ENCODE measurements at regions not wholly inside any gene's neighbourhood (a gene's known extent, or its start where the extent isn't known, plus 50 kb on each side); places are given as distances from the start of the nearest gene placed in this dataset.

- no peak for DNase-seq (ENCODE audit: low read depth)
- TF ChIP-seq, protein P1, sequence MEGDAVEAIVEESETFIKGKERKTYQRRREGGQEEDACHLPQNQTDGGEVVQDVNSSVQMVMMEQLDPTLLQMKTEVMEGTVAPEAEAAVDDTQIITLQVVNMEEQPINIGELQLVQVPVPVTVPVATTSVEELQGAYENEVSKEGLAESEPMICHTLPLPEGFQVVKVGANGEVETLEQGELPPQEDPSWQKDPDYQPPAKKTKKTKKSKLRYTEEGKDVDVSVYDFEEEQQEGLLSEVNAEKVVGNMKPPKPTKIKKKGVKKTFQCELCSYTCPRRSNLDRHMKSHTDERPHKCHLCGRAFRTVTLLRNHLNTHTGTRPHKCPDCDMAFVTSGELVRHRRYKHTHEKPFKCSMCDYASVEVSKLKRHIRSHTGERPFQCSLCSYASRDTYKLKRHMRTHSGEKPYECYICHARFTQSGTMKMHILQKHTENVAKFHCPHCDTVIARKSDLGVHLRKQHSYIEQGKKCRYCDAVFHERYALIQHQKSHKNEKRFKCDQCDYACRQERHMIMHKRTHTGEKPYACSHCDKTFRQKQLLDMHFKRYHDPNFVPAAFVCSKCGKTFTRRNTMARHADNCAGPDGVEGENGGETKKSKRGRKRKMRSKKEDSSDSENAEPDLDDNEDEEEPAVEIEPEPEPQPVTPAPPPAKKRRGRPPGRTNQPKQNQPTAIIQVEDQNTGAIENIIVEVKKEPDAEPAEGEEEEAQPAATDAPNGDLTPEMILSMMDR (IDR thresholded peaks at IDR 0.05; ENCODE audit: insufficient read depth, low read depth, low read length, missing control alignments) = no peak
- no peak overlapping the region for H3K4me3 ChIP-seq (ENCODE audit: low read length)
These were observed 179.7 kb upstream of the EXOC2 start for GRCh38 chr6:872570-873125.

DNA sequence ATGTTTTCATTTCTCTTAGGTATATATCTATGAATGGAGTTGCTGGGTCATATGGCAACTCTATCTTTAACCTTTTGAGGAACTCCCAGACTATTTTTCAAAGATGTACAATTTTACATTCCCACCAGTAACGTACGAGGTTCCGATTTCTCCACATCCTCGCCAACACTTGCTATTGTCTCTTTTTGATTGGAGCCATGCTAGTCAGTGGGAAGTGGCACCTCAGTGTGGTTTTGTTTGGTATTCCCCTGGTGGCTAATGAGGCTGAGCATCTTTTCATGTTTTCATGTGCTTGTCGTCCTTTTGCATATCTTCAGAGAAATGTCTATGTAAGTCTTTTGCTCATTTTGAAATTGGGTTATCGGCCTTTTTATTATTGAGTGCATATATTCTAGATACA, 178.6 kb upstream of the EXOC2 start:
- no peak for DNase-seq (ENCODE audit: low read depth)
- no peak overlapping the region for H3K4me3 ChIP-seq (ENCODE audit: low read length)
- TF ChIP-seq, protein P1 (IDR thresholded peaks at IDR 0.05; ENCODE audit: insufficient read depth, low read depth, low read length, missing control alignments) = no peak

DNA sequence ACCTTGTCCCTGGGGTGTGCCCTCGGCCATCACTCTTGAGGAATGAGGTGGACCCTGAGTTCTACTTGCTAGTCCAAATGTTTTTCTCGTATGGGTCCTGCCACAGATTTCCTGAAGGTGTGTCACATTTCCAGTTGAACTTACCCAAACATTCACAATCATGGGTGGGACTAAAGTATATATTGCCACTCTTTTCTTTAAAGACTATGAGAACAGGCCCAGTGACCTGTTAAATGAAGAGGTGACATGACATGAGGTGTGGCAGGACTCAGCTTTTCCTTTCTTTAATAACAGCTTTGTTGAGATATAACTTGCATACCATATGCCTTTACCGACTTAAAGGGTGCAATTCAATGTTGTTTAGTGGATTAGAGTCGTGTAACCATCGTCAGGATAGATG, 177.2 kb upstream of the EXOC2 start:
- DNase-seq (ENCODE audit: low read depth) = no peak
- TF ChIP-seq, protein P1 (IDR thresholded peaks at IDR 0.05; ENCODE audit: insufficient read depth, low read depth, low read length, missing control alignments) = no peak
- H3K4me3 ChIP-seq (ENCODE audit: low read length) = no peak overlapping the region

GRCh38 chr6:868201-868600, 175.3 kb upstream of the EXOC2 start:
- H3K4me3 ChIP-seq (ENCODE audit: low read length) = no peak overlapping the region
- TF ChIP-seq, protein P1 (IDR thresholded peaks at IDR 0.05; ENCODE audit: insufficient read depth, low read depth, low read length, missing control alignments) = no peak
- DNase-seq (ENCODE audit: low read depth) = no peak

DNA sequence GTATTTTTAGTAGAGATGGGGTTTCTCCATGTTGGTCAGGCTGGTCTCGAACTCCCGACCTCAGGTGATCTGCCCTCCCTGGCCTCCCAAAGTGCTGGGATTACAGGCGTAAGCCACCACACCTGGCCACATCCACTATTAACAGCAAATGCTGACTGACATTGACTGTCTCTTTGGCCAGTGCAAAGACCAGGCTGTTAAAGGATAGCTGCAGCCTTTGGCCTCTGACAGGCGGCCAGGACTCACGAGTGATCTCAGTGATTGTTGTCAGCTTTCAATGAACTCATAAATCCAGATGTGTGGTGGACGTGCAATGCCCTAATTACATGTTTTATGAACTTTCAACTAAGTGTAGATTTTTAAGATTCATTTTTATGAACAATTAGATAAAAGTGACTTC, 174.4 kb upstream of the EXOC2 start:
- TF ChIP-seq, protein P1 (IDR thresholded peaks at IDR 0.05; ENCODE audit: insufficient read depth, low read depth, low read length, missing control alignments) = no peak

GRCh38 chr6:866316-866715, 173.4 kb upstream of the EXOC2 start:
- DNase-seq (ENCODE audit: low read depth) = no peak
- TF ChIP-seq, protein P1 (IDR thresholded peaks at IDR 0.05; ENCODE audit: insufficient read depth, low read depth, low read length, missing control alignments) = no peak
- H3K4me3 ChIP-seq (ENCODE audit: low read length) = no peak overlapping the region

More for the DNA sequence above, 174.4 kb upstream of the EXOC2 start:
- no peak for DNase-seq (ENCODE audit: low read depth)
- H3K4me3 ChIP-seq (ENCODE audit: low read length) = no peak overlapping the region

DNA sequence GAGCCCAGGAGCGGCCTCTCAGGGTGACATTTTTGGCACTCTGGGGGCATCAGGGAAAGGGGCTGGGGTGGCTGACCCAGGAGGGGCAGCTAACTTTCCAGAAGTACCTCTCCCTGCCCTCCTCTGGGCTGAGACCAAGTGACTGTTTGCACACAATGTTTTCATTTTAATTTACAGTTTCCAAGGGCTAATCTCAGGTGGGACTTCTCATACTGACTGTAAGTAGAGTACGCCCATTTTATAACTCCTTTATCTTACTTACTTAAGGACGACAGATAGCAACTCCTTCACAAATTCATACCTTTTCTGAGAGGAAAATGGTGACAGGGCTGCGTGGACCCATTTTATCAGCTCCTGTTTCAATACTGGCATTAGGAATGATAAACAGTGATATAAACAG, 172.9 kb upstream of the EXOC2 start:
- TF ChIP-seq, protein P1 (IDR thresholded peaks at IDR 0.05; ENCODE audit: insufficient read depth, low read depth, low read length, missing control alignments) = no peak
- H3K4me3 ChIP-seq (ENCODE audit: low read length) = no peak overlapping the region
- DNase-seq (ENCODE audit: low read depth) = no peak
